T-helper 17 cell (primary cell): ENCODE measurements at regions not wholly inside any gene's neighbourhood (a gene's known extent, or its start where the extent isn't known, plus 50 kb on each side); places are given as distances from the start of the nearest gene placed in this dataset.
A peak's percentile ranks its signal among the peaks of the same experiment; 100 is the strongest.

Experiments
- ATAC-seq: fragments of 150-1000 bp; cut with Tn5 transposase; 2 replicates; pipeline ENCODE4 v1.10.0; 2021; ENCODE audit warnings: mild to moderate bottlenecking, moderate library complexity
- DNase-seq, 3 donors: peaks; one replicate each; pipeline versions ENCODE4 v3.0.0 to v3.0.0-alpha.2; 2020 to 2021
- H3K9me3 ChIP-seq: one replicate; pipeline ENCODE4 v1.7.0; 2013; ENCODE audit warnings: low read length, mild to moderate bottlenecking; ENCODE audit not compliant: control insufficient read depth, poor library complexity, severe bottlenecking
- H3K27ac Mint-ChIP-seq: one replicate; pipeline ENCODE4 v1.8.0; 2022; ENCODE audit warnings: mild to moderate bottlenecking, moderate library complexity, mixed read lengths
- H3K27me3 Mint-ChIP-seq: one replicate; pipeline ENCODE4 v1.8.0; 2022; ENCODE audit warnings: mixed read lengths
- H3K36me3 Mint-ChIP-seq: one replicate; pipeline ENCODE4 v1.8.0; 2022; ENCODE audit warnings: low read depth, mixed read lengths
- H3K4me1 Mint-ChIP-seq: one replicate; pipeline ENCODE4 v1.8.0; 2022; ENCODE audit warnings: mild to moderate bottlenecking, mixed read lengths
- H3K4me3 Mint-ChIP-seq: one replicate; pipeline ENCODE4 v1.8.0; 2022; ENCODE audit warnings: mild to moderate bottlenecking, moderate library complexity, mixed read lengths

- H3K27me3 Mint-ChIP-seq: no peaks in the 10 kb centered on the region
- ATAC-seq: no peak
- no peak overlapping the region for H3K27ac Mint-ChIP-seq
- no peaks in the 10 kb centered on the region for H3K36me3 Mint-ChIP-seq
- H3K4me1 Mint-ChIP-seq: no peaks in the 10 kb centered on the region
- no peak overlapping the region for H3K4me3 Mint-ChIP-seq
- H3K9me3 ChIP-seq: no peaks in the 10 kb centered on the region
- DNase-seq: no peak
Measured at GRCh38 chrX:43315622-43316021, 340.5 kb upstream of the MAOA start.

- no peak for DNase-seq
- Mint-ChIP-seq H3K27me3 (no peaks in the 10 kb centered on the region), H3K4me3 (no peak overlapping the region), H3K4me1 (no peaks in the 10 kb centered on the region), H3K36me3 (no peaks in the 10 kb centered on the region), H3K27ac (no peak overlapping the region)
- H3K9me3 ChIP-seq: no peaks in the 10 kb centered on the region
- ATAC-seq: no peak
Measured at GRCh38 chrX:43316146-43316545, 340.0 kb upstream of the MAOA start.

- DNase-seq: no peak
- no peak for ATAC-seq
- no peak overlapping the region for H3K4me3 Mint-ChIP-seq
- H3K27me3 Mint-ChIP-seq: no peaks in the 10 kb centered on the region
- H3K9me3 ChIP-seq: no peaks in the 10 kb centered on the region
- H3K36me3 Mint-ChIP-seq: no peaks in the 10 kb centered on the region
- no peak overlapping the region for H3K27ac Mint-ChIP-seq
- H3K4me1 Mint-ChIP-seq: no peaks in the 10 kb centered on the region
Measured at GRCh38 chrX:43317378-43317777, 338.7 kb upstream of the MAOA start.

GRCh38 chrX:43328358-43328946 lies 327.6 kb upstream of the MAOA start:
- Mint-ChIP-seq H3K36me3 (peaks cover under 1% of the 10 kb centered on the region), H3K4me3 (no peak overlapping the region), H3K27me3 (no peaks in the 10 kb centered on the region), H3K4me1 (no peaks in the 10 kb centered on the region), H3K27ac (no peak overlapping the region)
- ATAC-seq (no peak), DNase-seq (no peak)
- H3K9me3 ChIP-seq: peaks cover 7% of the 10 kb centered on the region

GRCh38 chrX:43333543-43333942 lies 322.6 kb upstream of the MAOA start:
- no peaks in the 10 kb centered on the region for H3K9me3 ChIP-seq
- DNase-seq: no peak

GRCh38 chrX:43345166-43345565 lies 310.9 kb upstream of the MAOA start:
- Mint-ChIP-seq H3K27ac (peak overlapping the region; percentile 45), H3K27me3 (no peaks in the 10 kb centered on the region), H3K4me3 (no peak overlapping the region), H3K4me1 (no peaks in the 10 kb centered on the region), H3K36me3 (peaks cover 2% of the 10 kb centered on the region)
- no peak for ATAC-seq
- DNase-seq: no peak
- H3K9me3 ChIP-seq: no peaks in the 10 kb centered on the region

More at GRCh38 chrX:43333543-43333942, 322.6 kb upstream of the MAOA start:
- Mint-ChIP-seq H3K27ac (no peak overlapping the region), H3K36me3 (no peaks in the 10 kb centered on the region), H3K27me3 (no peaks in the 10 kb centered on the region), H3K4me1 (no peaks in the 10 kb centered on the region), H3K4me3 (no peak overlapping the region)
- no peak for ATAC-seq

GRCh38 chrX:43349363-43349762 lies 306.7 kb upstream of the MAOA start:
- peak; percentile 65 for ATAC-seq
- H3K36me3 Mint-ChIP-seq: peaks cover 2% of the 10 kb centered on the region
- no peak overlapping the region for H3K27ac Mint-ChIP-seq
- H3K4me1 Mint-ChIP-seq: peaks cover 2% of the 10 kb centered on the region
- no peak overlapping the region for H3K4me3 Mint-ChIP-seq
- peak in 1 of 3 donors; percentile 5 for DNase-seq
- H3K27me3 Mint-ChIP-seq: no peaks in the 10 kb centered on the region
- H3K9me3 ChIP-seq: no peaks in the 10 kb centered on the region

- no peak overlapping the region for H3K27ac Mint-ChIP-seq
- H3K4me3 Mint-ChIP-seq: no peak overlapping the region
- no peaks in the 10 kb centered on the region for H3K27me3 Mint-ChIP-seq
- ATAC-seq (no peak), DNase-seq (no peak)
- peaks cover 2% of the 10 kb centered on the region for H3K4me1 Mint-ChIP-seq
- no peaks in the 10 kb centered on the region for H3K9me3 ChIP-seq
- peaks cover 2% of the 10 kb centered on the region for H3K36me3 Mint-ChIP-seq
Measured at GRCh38 chrX:43350935-43351334, 305.2 kb upstream of the MAOA start.

- Mint-ChIP-seq H3K4me3 (no peak overlapping the region), H3K27ac (no peak overlapping the region), H3K36me3 (no peaks in the 10 kb centered on the region), H3K27me3 (no peaks in the 10 kb centered on the region), H3K4me1 (no peaks in the 10 kb centered on the region)
- ATAC-seq (no peak), DNase-seq (no peak)
- H3K9me3 ChIP-seq: no peaks in the 10 kb centered on the region
Measured at GRCh38 chrX:43357741-43358140, 298.4 kb upstream of the MAOA start.

- Mint-ChIP-seq H3K27ac (no peak overlapping the region), H3K36me3 (no peaks in the 10 kb centered on the region), H3K4me1 (no peaks in the 10 kb centered on the region), H3K4me3 (no peak overlapping the region), H3K27me3 (no peaks in the 10 kb centered on the region)
- no peak for DNase-seq
- H3K9me3 ChIP-seq: no peaks in the 10 kb centered on the region
- ATAC-seq: no peak
Measured at GRCh38 chrX:43373032-43373431, 283.1 kb upstream of the MAOA start.

GRCh38 chrX:43375136-43375535 lies 281.0 kb upstream of the MAOA start:
- H3K27ac Mint-ChIP-seq: no peak overlapping the region
- no peaks in the 10 kb centered on the region for H3K36me3 Mint-ChIP-seq
- DNase-seq: no peak
- ATAC-seq: no peak
- H3K9me3 ChIP-seq: no peaks in the 10 kb centered on the region
- H3K4me1 Mint-ChIP-seq: no peaks in the 10 kb centered on the region
- H3K27me3 Mint-ChIP-seq: no peaks in the 10 kb centered on the region
- no peak overlapping the region for H3K4me3 Mint-ChIP-seq

GRCh38 chrX:43380704-43381103 lies 275.4 kb upstream of the MAOA start:
- ATAC-seq: no peak
- no peak overlapping the region for H3K4me3 Mint-ChIP-seq
- no peaks in the 10 kb centered on the region for H3K27me3 Mint-ChIP-seq
- H3K27ac Mint-ChIP-seq: no peak overlapping the region
- no peaks in the 10 kb centered on the region for H3K36me3 Mint-ChIP-seq
- H3K4me1 Mint-ChIP-seq: no peaks in the 10 kb centered on the region
- DNase-seq: no peak
- H3K9me3 ChIP-seq: no peaks in the 10 kb centered on the region

- Mint-ChIP-seq H3K4me3 (no peak overlapping the region), H3K36me3 (no peaks in the 10 kb centered on the region), H3K4me1 (no peaks in the 10 kb centered on the region), H3K27ac (no peak overlapping the region), H3K27me3 (no peaks in the 10 kb centered on the region)
- ATAC-seq (no peak), DNase-seq (no peak)
- H3K9me3 ChIP-seq: no peaks in the 10 kb centered on the region
Measured at GRCh38 chrX:43386875-43387274, 269.2 kb upstream of the MAOA start.

- H3K9me3 ChIP-seq: no peaks in the 10 kb centered on the region
- Mint-ChIP-seq H3K27me3 (no peaks in the 10 kb centered on the region), H3K4me3 (no peak overlapping the region), H3K4me1 (no peaks in the 10 kb centered on the region), H3K36me3 (no peaks in the 10 kb centered on the region), H3K27ac (no peak overlapping the region)
- no peak for ATAC-seq
- DNase-seq: no peak
Measured at GRCh38 chrX:43405191-43405590, 250.9 kb upstream of the MAOA start.
